ENCODE measurements at regions not wholly inside any gene's neighbourhood (a gene's known extent, or its start where the extent isn't known, plus 50 kb on each side); places are given as distances from the start of the nearest gene placed in this dataset.
"Not testable (repeated sequence)": the region's sequence is repeated elsewhere in the genome, so short reads cannot be mapped to it uniquely, and the experiment has no call there.

DNA sequence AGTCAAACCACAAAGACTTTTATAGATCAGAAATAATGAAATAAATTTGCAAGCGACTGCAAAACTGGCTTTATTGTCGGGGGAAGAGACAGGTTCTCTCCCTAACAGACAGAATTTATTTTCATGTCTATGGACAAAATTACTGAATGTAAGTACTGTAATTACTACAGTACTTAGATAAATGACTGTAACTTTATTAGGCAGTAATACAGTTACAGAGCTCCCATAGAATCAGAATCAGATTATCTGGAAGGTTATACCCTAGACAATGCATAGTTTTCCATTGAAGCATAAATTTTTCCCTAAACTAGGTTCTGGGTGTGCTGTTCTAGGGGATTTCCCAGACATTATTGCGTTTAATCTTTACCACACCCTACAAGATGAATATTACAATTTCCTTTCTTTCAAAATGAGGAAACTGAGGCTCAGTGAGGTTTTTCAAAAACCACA, 114.2 kb downstream of the C12orf75 start:
- in situ Hi-C loops (cut with HindIII; ENCODE audit: low sequenced_read_pairs) = no loop called here
- H3K4me3 ChIP-seq (ENCODE audit: low read depth, low read length) = no peak overlapping the region
- no peak for TF ChIP-seq CTCF (IDR thresholded peaks at IDR 0.05; ENCODE audit: low read depth, low read length, missing control alignments)
- DNase-seq (ENCODE audit: low read depth) = no peak

DNA sequence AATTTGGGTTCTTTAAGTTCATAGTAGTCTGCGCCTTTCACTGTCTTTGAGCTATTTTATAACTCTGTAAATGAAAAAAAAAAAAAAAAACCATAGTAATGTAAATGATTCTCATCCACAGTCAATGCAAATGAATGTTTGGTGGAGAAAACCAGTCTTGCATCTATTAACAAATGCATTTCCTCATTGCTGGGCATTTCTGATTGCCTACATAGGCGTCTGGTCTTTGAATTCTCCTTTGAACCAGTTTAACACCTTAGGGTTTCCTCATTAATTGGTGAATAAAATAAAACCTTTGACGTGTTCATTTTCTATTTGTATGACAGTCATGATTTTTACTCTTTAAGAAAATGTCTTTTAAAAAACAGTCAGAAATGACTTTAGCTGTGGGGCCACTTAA, 114.8 kb downstream of the C12orf75 start:
- no peak overlapping the region for H3K4me3 ChIP-seq (ENCODE audit: low read depth, low read length)
- no peak for DNase-seq (ENCODE audit: low read depth)
- in situ Hi-C loops (cut with HindIII; ENCODE audit: low sequenced_read_pairs) = no loop called here
- TF ChIP-seq CTCF (IDR thresholded peaks at IDR 0.05; ENCODE audit: low read depth, low read length, missing control alignments) = no peak

- DNase-seq (ENCODE audit: low read depth) = no peak
- no peak overlapping the region for H3K4me3 ChIP-seq (ENCODE audit: low read depth, low read length)
- in situ Hi-C loops (cut with HindIII; ENCODE audit: low sequenced_read_pairs) = no loop called here
- no peak for TF ChIP-seq CTCF (IDR thresholded peaks at IDR 0.05; ENCODE audit: low read depth, low read length, missing control alignments)
Observed at GRCh38 chr12:105445649-105446048, 115.2 kb downstream of the C12orf75 start.

DNA sequence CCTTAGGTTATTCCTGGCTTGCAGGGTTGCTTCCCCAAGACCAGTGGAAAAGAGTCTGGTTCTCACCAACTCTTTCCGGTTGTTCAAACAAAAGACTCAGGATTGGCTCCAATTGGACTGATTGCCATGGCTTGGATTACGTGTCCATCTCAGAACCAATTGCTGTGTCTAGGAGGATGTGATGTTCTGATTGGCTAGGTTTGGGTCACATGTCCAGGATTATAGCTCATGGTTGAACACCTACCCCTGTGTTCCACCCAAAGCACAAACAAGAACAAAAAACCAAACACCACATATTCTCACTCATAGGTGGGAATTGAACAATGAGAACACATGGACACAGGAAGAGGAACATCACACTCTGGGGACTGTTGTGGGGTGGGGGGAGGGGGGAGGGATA, 116.0 kb downstream of the C12orf75 start:
- DNase-seq (ENCODE audit: low read depth); H3K4me3 ChIP-seq (ENCODE audit: low read depth, low read length); in situ Hi-C loops (cut with HindIII; ENCODE audit: low sequenced_read_pairs): not testable (repeated sequence)

DNA sequence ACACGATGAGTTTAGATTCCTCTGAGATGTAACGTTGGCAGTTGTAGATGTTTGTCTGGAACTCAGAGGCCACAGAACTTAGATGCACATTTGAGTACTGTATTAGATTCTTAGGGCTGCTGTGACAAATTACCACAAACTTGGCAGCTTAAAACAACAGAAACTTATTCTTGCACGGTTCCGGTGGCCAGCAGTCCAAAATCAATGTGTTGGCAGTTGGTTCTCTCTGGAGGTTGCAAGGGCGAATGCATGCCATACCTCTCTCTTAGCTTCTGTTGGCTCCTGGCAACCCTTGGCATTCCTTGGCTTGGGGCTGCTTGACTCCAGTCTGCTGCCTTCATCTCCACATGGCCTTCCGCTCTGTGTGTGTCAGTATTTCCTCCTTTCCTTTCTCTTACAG, 118.9 kb downstream of the C12orf75 start:
- no peak for TF ChIP-seq CTCF (IDR thresholded peaks at IDR 0.05; ENCODE audit: low read depth, low read length, missing control alignments)
- DNase-seq (ENCODE audit: low read depth) = no peak
- H3K4me3 ChIP-seq (ENCODE audit: low read depth, low read length) = no peak overlapping the region
- in situ Hi-C loops (cut with HindIII; ENCODE audit: low sequenced_read_pairs) = no loop called here

GRCh38 chr12:105451211-105451610, 120.7 kb downstream of the C12orf75 start:
- no peak overlapping the region for H3K4me3 ChIP-seq (ENCODE audit: low read depth, low read length)
- peak; percentile 95 for DNase-seq (ENCODE audit: low read depth)
- TF ChIP-seq CTCF (IDR thresholded peaks at IDR 0.05; ENCODE audit: low read depth, low read length, missing control alignments) = no peak
- in situ Hi-C loops (cut with HindIII; ENCODE audit: low sequenced_read_pairs) = no loop called here

DNA sequence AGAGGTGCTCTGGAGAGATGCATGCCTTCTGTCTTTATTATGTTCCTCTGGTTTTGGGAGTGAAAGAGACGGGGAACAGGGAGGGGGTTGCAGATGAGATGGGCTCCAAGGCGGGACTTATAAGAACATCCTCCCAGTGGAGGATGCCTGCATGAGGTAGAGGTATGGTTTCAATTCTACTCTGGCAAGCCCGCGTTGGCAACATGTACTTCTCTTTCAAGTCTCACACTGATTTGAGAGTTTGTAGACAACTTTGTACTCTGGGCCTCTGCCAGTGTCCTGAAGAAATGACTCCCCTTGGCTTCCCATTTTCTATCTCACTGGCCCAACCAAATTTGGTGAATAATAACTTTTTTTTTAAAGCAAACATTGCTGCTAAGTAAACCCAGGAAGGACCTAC, 121.3 kb downstream of the C12orf75 start:
- DNase-seq (ENCODE audit: low read depth) = no peak
- in situ Hi-C loops (cut with HindIII; ENCODE audit: low sequenced_read_pairs) = no loop called here

More for the DNA sequence above, 121.3 kb downstream of the C12orf75 start:
- TF ChIP-seq CTCF (IDR thresholded peaks at IDR 0.05; ENCODE audit: low read depth, low read length, missing control alignments) = no peak
- H3K4me3 ChIP-seq (ENCODE audit: low read depth, low read length) = no peak overlapping the region
